ENCODE measurements at regions not wholly inside any gene's neighbourhood (a gene's known extent, or its start where the extent isn't known, plus 50 kb on each side); places are given as distances from the start of the nearest gene placed in this dataset.

- TF ChIP-seq CTCF (IDR thresholded peaks at IDR 0.05) = no peak
- no peak for TF ChIP-seq RFX5 (IDR thresholded peaks at IDR 0.05)
- no peak for TF ChIP-seq JUNB (IDR thresholded peaks at IDR 0.05)
- no peak for TF ChIP-seq ZFP36 (IDR thresholded peaks at IDR 0.05; ENCODE audit: borderline replicate concordance, partially characterized antibody)
- no peak for TF ChIP-seq BHLHE40 (IDR thresholded peaks at IDR 0.05; ENCODE audit: low read depth, low read length)
- TF ChIP-seq MAX (IDR thresholded peaks at IDR 0.05) = no peak
- no peak for TF ChIP-seq CHD4 (IDR thresholded peaks at IDR 0.05; ENCODE audit: borderline replicate concordance)
These were observed 199.9 kb upstream of the PIK3R1 start for GRCh38 chr5:68015381-68016302.
